ENCODE measurements at regions not wholly inside any gene's neighbourhood (a gene's known extent, or its start where the extent isn't known, plus 50 kb on each side); places are given as distances from the start of the nearest gene placed in this dataset.

DNA sequence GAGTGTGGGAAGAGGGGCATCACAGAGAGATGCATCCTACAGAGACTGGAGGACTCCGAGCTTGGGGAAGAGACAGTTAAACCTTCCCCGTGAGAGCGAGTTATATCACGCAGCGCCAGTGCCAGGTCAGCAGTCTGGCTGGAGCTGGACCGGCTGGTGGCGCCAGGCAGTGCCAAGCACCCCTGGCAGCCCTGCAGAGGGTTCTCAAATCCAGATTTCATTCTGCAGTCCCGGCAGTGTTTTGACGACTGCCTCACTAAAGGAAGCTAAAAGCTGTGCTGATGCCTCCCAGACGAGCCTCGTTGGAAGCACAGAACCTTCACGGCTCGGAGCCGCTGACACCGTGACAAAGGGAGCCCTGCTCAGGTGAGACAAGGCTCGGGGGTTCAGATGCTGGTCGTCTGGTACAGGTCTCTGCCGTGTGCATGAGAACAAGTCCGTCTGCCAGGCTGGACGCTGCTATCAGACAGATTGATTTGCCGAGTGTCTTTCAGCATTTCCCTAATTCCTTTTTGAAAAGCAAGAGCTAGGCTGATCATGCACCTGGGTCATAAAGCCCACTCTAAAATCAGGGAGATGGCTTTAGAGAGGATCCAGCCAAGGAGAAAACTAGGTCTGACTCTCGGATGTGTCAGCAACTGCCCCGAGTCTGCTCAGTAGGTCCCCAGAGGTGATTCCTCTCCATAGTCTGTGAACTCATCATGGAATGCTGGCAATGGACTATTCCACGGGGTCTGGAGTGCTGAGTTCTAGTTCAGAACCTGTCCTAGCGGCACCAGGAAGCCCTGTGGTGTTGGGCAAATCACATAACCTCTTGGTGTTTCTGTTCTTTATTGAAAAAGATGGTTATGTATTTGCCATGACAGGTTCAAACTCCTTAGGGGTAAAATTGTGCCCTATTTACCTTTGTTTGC lies 240.6 kb downstream of the SOX11 start:
- TF ChIP-seq, protein P1, sequence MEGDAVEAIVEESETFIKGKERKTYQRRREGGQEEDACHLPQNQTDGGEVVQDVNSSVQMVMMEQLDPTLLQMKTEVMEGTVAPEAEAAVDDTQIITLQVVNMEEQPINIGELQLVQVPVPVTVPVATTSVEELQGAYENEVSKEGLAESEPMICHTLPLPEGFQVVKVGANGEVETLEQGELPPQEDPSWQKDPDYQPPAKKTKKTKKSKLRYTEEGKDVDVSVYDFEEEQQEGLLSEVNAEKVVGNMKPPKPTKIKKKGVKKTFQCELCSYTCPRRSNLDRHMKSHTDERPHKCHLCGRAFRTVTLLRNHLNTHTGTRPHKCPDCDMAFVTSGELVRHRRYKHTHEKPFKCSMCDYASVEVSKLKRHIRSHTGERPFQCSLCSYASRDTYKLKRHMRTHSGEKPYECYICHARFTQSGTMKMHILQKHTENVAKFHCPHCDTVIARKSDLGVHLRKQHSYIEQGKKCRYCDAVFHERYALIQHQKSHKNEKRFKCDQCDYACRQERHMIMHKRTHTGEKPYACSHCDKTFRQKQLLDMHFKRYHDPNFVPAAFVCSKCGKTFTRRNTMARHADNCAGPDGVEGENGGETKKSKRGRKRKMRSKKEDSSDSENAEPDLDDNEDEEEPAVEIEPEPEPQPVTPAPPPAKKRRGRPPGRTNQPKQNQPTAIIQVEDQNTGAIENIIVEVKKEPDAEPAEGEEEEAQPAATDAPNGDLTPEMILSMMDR (IDR thresholded peaks at IDR 0.05): peak; percentile 33; the same call in 1 of the 2 replicates

DNA sequence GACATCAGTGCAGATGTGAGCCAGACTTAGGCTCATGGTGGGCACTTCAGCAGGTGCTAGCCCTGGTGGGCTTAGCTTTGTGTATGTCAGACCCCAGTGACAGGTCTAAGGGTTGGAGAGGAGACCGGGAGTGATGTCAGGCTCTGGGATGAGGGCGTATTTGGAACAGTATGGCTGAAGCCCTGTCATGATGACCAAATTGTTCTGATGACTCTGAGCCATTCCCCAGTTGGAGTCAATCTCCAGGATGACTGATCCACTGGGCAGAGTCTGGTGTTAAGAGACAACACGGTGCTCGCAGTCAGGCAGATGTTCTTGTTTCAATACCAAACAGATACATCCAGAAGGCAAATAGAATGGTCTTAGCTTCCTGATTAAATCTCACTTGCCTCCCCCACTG lies 241.5 kb downstream of the SOX11 start:
- TF ChIP-seq, protein P1 (IDR thresholded peaks at IDR 0.05): no peak

DNA sequence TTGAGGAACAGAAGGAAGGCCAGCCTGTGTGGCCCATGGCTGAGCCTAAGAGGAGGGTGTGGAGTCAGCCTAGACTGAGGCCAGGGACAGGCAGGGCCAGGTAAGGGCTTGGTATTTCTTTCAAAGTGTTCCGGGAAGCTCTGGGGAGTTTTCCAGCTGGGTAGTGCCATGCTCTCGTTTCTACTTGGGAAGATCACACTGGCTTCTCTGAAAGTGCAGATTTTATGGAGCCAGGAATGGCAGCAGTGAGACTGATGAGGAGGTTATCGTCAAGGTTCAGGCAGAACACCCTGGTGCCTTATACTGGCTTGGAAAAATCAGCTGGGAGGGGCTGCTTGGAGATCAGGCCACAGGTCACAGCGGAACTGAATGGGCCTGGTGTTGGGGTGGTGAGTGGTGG lies 245.1 kb downstream of the SOX11 start:
- TF ChIP-seq, protein P1 (IDR thresholded peaks at IDR 0.05): no peak

DNA sequence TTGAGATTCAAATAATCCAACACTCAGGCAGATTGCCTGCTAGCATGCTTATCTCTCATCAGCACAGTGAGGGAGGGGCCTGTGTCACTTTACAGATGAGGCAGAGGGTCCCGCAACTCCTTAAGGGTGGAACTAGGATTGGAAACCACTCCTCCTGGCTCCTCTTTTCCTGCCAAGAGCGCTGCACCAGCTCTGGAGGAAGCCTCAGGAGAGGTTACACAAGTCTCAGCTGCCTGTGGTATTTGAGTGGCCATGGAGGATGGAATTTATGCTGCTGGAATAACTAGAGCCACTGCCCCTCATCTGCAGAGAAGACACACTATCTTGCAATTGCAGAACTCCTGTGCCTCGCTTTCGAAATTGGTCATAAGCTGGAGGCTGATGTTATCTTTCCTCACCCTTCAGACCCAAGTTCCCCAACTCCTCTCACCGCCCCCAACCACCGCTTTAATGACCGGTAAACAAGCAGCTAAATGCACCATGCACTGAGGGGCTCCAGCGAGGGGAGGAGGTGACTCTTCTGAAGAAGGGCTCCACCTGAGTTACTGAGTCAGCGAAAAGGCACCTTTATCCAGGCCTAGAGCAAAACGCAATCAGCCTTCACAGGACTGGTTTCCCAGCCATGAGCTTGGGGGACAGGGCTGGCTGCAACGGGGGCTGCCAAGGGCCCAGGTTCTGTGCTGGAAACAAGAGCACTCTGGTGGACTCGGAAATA lies 245.8 kb downstream of the SOX11 start:
- TF ChIP-seq, protein P1 (IDR thresholded peaks at IDR 0.05): no peak

DNA sequence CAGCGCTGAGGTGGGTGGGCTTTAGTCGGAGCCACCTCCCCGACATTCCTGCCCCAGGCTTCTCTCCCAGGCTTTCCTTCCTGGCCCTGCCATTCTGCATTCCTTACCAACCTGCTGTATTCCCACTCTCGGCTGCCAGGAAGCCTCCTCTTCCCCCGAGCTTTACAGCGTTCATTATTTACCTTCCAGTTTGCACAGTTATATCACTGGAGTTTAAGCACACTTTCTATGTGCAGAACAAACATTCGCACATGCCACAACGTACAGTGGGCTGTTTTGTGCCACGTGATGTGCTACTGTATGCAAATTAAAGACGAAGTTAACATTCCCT lies 246.3 kb downstream of the SOX11 start:
- TF ChIP-seq, protein P1 (IDR thresholded peaks at IDR 0.05): no peak

DNA sequence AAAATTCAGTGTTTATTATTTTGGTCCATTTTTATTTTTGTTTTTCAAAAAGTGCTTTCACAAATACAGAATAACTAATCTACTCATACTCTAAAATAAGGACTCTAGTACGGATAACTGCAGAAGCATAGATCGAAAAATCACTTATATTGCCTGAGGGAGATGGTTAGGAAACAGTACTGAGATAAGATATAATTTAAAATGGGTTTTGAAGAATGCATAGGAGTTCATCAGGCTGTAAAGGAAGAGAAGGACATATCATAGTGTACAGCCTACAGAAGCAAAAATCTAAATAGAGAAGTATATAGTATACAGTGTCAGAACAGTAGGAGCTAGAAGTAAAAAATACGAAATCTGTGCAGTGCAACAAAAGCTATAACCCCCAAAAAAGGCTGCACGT lies 247.4 kb downstream of the SOX11 start:
- TF ChIP-seq, protein P1 (IDR thresholded peaks at IDR 0.05): no peak

DNA sequence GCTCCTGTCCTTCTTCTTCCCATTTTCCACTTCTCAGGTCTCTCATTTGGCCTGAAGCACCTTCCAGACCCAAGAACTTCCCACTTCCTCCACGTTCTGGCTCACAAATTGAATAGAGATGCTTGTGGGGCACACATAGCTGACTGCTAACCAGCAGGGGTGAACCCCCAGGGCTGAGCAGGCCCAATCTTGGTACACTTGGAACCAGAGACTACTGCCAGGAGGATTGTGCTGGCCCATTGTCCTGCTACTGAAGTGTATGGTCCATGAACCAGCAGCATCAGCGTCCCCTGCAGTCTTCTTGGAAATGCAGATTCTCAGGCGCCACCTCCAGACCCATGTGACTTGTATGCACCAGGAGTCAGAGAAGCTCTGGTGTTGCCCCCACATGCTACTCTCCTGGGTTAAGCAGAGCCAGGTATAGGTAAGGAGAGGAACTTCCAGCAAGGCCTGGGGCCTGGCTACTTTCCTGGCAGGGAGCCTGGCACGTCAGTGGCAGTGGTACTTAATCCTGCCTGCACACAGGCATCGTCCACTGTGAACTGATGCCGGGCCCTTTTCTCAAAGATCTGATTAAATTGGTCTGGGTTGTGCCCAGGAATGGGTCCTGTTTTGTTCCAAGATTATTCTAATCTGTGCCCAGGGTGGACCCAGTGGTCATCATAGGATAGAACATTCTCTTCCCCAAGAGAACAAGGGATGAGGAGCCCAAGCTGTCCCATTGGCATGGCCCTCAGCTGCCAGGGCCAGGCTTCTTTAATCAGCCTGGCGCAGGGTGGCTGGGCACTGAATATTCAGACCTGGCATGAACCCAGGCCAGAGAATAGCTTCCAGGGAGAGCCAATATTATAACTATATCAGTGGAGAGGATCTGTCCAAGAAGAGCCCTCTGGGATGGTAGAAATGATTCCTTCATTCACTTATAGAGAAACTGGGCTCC lies 248.7 kb downstream of the SOX11 start:
- TF ChIP-seq, protein P1 (IDR thresholded peaks at IDR 0.05): no peak

All from LNCAP (cell line).